Skeletal muscle tissue (tissue), 3 donors: ENCODE measurements at regions not wholly inside any gene's neighbourhood (a gene's known extent, or its start where the extent isn't known, plus 50 kb on each side); places are given as distances from the start of the nearest gene placed in this dataset.

Experiments
- H3K27ac ChIP-seq: one replicate; pipeline ENCODE4 v1.7.0; 2013; ENCODE audit warnings: mild to moderate bottlenecking, low read depth, low read length, inconsistent platforms
- H3K27me3 ChIP-seq, 3 donors: one replicate each; pipeline ENCODE4 v1.7.0; 2013; ENCODE audit warnings: low read length in 3 of 3; ENCODE audit not compliant: control insufficient read depth in 3 of 3, insufficient read depth in 3 of 3
- H3K36me3 ChIP-seq, 3 donors: one replicate each; pipeline ENCODE4 v1.7.0; 2013; ENCODE audit warnings: low read length in 3 of 3; ENCODE audit not compliant: control insufficient read depth in 3 of 3, insufficient read depth in 3 of 3
- H3K4me1 ChIP-seq, 3 donors: one replicate each; pipeline ENCODE4 v1.7.0; 2013; ENCODE audit warnings: low read length in 3 of 3, mild to moderate bottlenecking in 3 of 3; ENCODE audit not compliant: control insufficient read depth in 3 of 3, insufficient read depth in 3 of 3
- H3K4me3 ChIP-seq, 3 donors: one replicate each; pipeline ENCODE4 v1.7.0; 2013; ENCODE audit warnings: low read length in 3 of 3
- H3K9ac ChIP-seq, 3 donors: one replicate each; pipeline ENCODE4 v1.7.0; 2013; ENCODE audit warnings: low read length in 3 of 3, mild to moderate bottlenecking in 3 of 3, moderate library complexity in 2 of 3, low read depth in 1 of 3
- H3K9me3 ChIP-seq, 3 donors: one replicate each; pipeline ENCODE4 v1.7.0; 2013; ENCODE audit warnings: low read length in 3 of 3; ENCODE audit not compliant: control insufficient read depth in 3 of 3
- donor health status: Osteomylitis.

DNA sequence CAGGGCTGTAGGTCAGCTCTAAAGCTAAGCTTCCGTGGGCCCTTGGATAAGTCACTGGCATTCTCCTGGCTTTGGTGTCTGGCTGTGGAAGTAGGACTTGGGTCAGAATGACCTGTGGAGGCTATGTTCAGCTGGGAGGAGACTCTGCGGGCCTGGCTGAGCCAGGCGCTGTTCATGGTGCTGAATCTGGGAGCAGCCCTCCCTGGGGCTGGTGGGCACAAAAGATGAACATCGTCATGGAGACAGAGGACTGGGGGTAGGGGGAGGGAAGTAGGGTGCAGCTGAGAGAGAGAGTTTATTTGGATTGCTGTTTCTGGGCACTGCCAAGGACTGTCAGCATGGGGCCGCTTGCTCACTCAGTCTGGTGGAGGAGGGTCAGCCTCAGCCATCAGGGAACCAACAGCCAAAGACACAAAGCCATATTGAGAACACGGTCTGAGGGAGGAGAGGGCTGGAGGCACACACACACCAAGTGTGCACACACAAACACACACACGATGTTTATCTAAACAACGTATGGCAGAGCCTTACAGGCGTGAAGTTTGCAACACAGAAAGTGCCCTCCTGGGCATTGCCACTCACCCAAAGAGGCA lies 120.7 kb upstream of the LINGO1 start:
- H3K27ac ChIP-seq: no peak overlapping the region
- no peak overlapping the region for H3K9ac ChIP-seq
- no peaks in the 10 kb centered on the region for H3K36me3 ChIP-seq
- H3K4me3 ChIP-seq: no peak overlapping the region
- H3K9me3 ChIP-seq: no peaks in the 10 kb centered on the region
- peaks cover 0 to 5% (median 4%) of the 10 kb centered on the region in 3 donors for H3K27me3 ChIP-seq
- no peaks in the 10 kb centered on the region for H3K4me1 ChIP-seq

DNA sequence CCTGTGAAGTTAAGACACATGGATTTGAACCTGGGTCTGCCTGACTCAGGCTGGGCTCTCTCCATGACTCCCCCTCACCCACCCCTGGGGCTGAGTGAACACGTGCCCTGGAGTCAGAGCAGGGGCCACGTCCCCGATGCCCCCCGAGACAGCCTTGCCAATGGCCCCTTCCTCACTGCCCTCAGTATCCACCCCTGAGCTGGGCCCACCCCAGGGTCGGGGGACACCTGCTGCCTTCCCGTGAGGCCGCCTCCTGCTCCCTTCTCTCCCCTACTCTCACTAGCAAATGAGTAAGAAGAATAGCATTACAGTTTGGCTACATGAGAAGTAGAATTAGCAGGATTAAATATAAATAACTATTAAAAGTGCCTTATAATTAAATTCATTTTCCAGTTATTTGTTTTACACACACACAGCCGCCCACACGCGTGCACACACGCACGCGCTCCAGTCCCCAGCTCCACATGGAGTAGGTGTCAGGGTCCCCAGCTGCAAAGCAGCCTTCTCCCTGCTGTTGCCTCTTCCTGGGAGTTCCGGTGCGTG lies 117.4 kb upstream of the LINGO1 start:
- H3K9me3 ChIP-seq: no peaks in the 10 kb centered on the region

DNA sequence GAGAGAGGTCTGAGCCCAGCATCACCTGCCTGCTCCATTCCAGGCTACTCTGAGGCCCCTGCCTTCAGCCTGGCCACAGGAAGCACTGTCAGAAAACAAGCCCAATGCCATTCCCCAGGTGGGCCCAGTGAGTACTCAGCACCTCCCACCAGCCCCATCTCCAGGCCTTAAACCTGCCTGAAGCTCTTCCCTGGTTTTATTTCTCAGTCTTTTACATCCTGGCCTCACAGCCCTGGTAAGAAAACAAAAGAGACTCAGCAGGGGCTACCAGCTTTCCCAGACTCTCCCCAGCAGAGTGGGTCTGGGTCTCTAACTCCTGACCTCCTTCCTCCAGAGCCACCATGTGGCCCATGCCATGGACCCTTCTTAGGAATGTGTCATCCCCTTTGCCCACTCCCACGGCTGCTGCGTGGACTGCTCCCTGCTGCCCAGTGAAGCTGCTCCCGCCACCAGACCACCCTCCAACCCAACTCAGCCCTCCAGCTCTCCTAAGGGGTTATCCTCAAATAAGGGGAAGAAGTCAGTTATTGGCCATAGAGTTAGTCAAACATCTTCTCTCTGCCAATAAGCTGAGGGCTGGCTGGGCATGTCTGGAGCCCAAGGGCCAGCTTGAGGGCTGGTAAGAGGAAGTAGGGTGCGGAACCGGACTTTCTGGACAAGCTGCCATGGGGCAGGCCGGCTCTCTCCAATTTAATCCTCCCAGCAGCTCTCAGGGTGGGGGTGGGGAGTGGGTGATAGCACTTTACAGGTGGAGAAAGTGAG lies 116.7 kb upstream of the LINGO1 start:
- H3K27me3 ChIP-seq: peaks cover 0 to 11% (median 5%) of the 10 kb centered on the region in 3 donors
- H3K27ac ChIP-seq: no peak overlapping the region
- no peaks in the 10 kb centered on the region for H3K4me1 ChIP-seq
- H3K36me3 ChIP-seq: no peaks in the 10 kb centered on the region
- H3K9me3 ChIP-seq: no peaks in the 10 kb centered on the region
- H3K9ac ChIP-seq: no peak overlapping the region
- no peak overlapping the region for H3K4me3 ChIP-seq

More for the DNA sequence above, 117.4 kb upstream of the LINGO1 start:
- no peak overlapping the region for H3K27ac ChIP-seq
- H3K36me3 ChIP-seq: no peaks in the 10 kb centered on the region
- H3K4me1 ChIP-seq: no peaks in the 10 kb centered on the region
- H3K4me3 ChIP-seq: no peak overlapping the region
- no peak overlapping the region for H3K9ac ChIP-seq
- H3K27me3 ChIP-seq: peaks cover 0 to 11% (median 5%) of the 10 kb centered on the region in 3 donors

DNA sequence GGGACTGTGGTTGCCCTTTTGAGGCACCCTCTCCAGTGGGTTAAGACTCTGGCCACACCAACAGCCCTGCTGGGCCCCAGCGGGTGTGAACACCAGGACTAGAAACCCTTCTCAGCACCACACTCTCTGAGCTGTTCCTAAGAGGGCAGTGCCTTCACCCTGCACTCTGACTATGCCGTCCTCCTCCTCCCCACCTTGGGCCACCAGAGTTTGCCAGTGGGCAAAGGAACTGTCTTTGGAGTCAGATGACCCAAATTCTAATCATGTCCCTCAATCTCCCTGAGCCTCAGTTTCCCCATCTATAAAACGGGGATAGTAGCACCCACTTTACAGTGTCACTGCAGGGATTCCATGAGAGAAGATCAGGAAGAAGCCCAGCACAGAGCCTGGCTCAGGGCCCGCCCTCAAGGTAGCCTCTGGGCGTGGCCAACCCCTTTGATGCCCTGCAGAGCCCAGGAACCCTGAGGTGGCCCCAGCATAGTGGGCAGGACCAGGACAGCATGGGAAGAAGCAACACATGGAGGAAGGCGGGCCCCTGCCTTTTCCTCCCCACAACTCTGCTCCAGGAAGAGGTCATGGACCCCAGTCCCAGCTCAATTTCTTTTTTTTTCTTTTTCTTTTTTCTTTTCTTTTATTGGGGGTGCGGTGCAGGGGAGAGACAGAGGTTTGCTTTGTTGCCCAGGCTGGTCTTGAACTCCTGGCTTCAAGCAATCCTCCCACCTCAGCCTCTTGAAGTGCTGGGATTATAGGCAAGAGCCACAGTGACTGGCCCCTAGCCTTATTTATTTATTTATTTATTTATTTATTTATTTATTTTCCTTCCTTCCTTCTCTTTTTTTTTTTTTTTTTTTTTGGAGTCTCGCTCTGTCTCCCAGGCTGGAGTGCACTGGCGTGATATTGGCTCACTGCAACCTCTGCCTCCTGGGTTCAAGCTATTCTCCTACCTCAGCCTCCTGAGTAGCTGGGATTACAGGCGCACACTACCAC lies 115.7 kb upstream of the LINGO1 start:
- H3K27me3 ChIP-seq: peaks cover 2 to 19% (median 5%) of the 10 kb centered on the region in 3 donors
- H3K4me1 ChIP-seq: no peaks in the 10 kb centered on the region
- H3K9ac ChIP-seq: no peak overlapping the region
- no peaks in the 10 kb centered on the region for H3K9me3 ChIP-seq
- no peak overlapping the region for H3K27ac ChIP-seq
- no peak overlapping the region for H3K4me3 ChIP-seq
- no peaks in the 10 kb centered on the region for H3K36me3 ChIP-seq

DNA sequence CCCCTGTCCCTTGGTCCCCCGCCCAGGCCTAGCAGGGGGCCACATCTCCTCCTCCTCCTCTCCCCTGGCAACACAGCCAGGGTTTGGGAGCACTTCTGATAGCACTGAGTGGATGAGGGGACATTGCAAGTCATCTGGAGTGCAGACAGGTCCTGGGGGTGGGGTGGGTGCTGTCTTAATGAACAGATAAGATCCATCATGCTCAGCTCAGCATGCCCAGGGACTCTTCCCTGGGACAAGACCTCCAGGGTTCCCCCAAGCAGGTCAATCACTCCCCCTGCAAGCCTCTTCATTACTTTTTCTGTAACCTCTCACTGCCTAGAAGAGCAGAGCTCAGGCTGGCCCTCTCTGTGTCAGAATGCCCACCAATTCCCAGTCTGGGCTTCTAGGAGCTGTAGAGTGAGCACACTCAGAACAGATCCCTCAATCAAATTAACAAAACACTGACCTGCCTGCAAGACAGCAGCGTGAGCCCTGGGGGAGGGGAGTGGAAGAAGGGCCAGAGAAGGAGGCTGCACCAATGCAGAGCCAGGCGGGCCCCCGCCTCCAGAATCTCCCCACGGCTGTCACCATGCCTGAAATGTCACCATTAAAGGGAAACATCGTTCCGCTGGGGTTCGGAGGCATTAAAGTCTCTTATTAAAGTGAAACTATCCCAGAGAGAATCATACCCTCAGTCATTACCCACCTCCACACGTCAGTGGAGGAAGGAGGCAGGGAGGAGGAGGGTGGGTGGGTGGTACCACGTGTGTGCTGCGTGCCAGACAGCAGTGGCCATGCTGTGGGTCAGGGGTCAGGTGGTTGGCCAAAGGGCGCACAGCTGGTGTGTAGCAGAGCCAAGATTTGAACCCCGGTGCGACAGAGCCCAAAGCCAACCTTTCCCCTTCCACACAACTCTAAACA lies 114.7 kb upstream of the LINGO1 start:
- no peak overlapping the region for H3K27ac ChIP-seq
- H3K36me3 ChIP-seq: no peaks in the 10 kb centered on the region
- no peaks in the 10 kb centered on the region for H3K4me1 ChIP-seq
- peak overlapping the region in 1 of 3 donors; percentile 33 for H3K9ac ChIP-seq
- no peaks in the 10 kb centered on the region for H3K9me3 ChIP-seq
- no peak overlapping the region for H3K4me3 ChIP-seq
- H3K27me3 ChIP-seq: peaks cover 10 to 24% (median 11%) of the 10 kb centered on the region in 3 donors

DNA sequence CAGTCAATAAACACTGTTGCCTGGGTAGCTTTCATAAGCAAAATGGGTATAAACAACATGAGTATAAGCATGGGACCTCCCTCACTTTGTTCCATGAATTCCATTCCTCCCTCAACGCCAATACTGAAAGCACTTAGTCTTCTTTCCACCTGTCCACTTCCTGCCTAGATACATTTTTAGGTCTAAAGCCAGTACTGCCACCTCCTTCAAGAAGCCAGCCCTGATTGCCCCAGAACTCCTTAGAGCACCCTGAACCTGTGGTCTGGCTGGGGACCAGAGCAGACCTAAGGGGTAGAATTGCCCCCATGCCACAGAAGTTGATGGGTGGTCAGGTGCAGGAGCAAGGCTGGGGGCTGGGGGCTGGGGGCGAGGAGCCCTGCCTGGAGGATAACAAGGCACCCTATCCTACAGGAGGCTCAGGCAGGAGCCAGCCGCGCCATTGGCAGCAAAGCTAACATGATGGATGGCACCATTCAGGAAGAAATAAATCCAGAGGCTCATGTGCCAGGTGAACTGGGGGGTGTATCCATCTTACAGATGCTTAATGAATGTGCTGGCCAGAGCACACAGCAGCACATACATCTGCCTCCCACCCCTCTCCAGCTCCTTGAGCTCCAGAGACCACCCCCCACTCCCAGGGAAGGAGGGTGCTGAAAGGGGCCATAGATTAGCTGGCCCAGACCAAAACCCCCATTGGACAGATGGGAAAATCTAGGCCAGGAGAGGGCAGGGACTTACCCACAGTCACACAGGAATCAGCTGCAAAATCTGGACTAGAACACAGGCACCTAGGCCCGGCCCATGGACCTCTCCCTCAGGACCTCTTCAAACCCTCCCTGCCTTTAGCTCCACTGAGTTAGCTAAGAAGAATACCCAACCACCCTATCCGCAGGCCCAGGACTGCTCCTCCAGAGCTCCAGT lies 113.8 kb upstream of the LINGO1 start:
- Histone ChIP-seq H3K9ac (no peak overlapping the region), H3K36me3 (no peaks in the 10 kb centered on the region), H3K27ac (no peak overlapping the region), H3K4me1 (no peaks in the 10 kb centered on the region), H3K9me3 (no peaks in the 10 kb centered on the region), H3K4me3 (no peak overlapping the region), H3K27me3 (peaks cover 14 to 28% (median 17%) of the 10 kb centered on the region in 3 donors)

DNA sequence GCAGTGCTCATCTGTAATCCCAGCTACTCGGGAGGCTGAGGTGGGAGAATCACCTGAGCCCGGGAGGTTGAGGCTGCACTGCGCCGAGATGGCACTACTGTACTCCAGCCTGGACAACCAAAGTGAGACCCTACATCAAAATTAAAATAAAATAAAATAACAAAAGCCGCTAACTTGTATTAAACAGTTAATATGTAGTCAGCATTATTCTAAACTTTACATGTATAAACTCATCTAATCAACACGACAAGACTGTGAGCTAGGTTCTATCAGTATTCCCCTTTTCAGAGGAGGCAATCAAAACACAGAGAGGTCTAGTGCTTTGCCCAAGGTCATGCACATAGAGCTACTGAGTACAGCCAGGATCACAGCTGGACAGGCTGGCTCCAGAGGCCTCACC lies 111.7 kb upstream of the LINGO1 start:
- Histone ChIP-seq H3K27me3 (peaks cover 25 to 44% (median 28%) of the 10 kb centered on the region in 3 donors), H3K9me3 (no peaks in the 10 kb centered on the region), H3K27ac (no peak overlapping the region), H3K9ac (no peak overlapping the region), H3K4me3 (no peak overlapping the region), H3K4me1 (no peaks in the 10 kb centered on the region), H3K36me3 (no peaks in the 10 kb centered on the region)

DNA sequence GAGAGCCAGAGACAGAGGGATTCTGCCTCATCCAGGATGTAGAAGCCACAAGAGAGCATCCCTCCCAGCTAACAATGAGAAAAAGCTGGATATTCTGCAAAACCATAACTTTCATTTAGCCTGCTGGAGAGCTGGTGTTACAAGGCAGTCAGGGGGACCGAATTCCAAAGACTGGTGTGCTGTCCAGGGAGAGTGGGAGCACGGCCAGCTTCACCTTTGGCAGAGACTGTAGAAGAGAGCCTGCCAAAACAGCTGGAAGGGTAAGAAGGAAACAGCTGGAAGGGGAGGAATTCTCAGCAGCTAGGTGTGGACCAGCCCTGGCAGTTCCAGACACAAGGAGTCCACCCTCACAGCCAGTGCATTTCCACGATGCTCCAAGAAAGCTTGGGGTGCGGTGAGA lies 109.9 kb upstream of the LINGO1 start:
- H3K9me3 ChIP-seq: no peaks in the 10 kb centered on the region
- H3K9ac ChIP-seq: no peak overlapping the region
- H3K27ac ChIP-seq: no peak overlapping the region
- no peaks in the 10 kb centered on the region for H3K36me3 ChIP-seq
- H3K4me3 ChIP-seq: no peak overlapping the region
- peaks cover 27 to 52% (median 31%) of the 10 kb centered on the region in 3 donors for H3K27me3 ChIP-seq
- H3K4me1 ChIP-seq: no peaks in the 10 kb centered on the region
